NCI-H748 (cell line): ENCODE measurements at regions not wholly inside any gene's neighbourhood (a gene's known extent, or its start where the extent isn't known, plus 50 kb on each side); places are given as distances from the start of the nearest gene placed in this dataset.

Experiments used
- DNase-seq: peaks from one replicate; lab custom pipeline; 2025; ENCODE audit not compliant: unreplicated experiment; lab: John Stamatoyannopoulos, UW

GRCh38 chr2:181240844-181241243 is 216.3 kb upstream of the ITGA4 start:
- DNase-seq = no peak

GRCh38 chr2:181241366-181241765 is 215.8 kb upstream of the ITGA4 start:
- DNase-seq = no peak

DNA sequence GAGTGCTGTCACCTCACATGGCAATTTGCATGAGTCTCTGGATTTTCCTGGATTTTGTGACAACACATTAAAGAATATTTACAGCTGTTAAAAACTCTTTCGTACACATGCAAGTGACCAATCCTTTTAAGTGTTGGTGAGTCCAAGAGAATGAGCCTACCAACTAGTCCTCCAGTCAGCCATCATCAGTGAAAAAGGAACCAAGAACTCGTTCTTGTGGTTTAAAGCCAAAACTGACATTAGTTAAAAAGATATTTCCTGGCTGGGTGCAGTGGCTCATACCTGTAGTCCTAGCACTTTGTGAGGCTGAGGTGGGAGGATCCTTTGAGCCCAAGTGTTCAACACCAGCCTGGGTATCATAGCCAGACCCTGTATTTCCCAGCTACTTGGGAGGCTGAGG is 215.4 kb upstream of the ITGA4 start:
- no peak for DNase-seq

DNA sequence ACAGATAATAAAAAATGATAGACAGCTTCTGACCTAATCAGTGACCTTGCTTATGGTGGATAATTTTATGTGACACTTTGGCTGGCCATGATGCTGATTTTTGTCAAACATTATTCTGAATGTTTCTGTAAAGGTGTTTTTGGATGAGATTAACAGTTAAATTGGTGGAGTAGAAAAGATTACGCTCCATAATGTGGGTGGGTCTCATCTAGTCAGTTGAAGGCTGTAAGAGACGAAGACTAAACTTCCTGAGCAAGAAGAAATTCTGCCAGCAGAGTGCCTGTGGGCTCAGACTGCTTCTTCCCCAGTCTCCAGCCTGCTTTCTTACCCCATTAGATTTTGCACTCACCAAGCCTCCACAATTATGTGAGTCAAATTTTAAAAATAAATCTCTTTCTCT is 214.9 kb upstream of the ITGA4 start:
- DNase-seq = no peak

GRCh38 chr2:181243319-181243718 is 213.9 kb upstream of the ITGA4 start:
- peak; percentile 15 for DNase-seq

- DNase-seq = no peak
Measured at GRCh38 chr2:181250691-181251090, 206.5 kb upstream of the ITGA4 start.

GRCh38 chr2:181252262-181253148 is 204.7 kb upstream of the ITGA4 start:
- DNase-seq = peak; percentile 76

DNA sequence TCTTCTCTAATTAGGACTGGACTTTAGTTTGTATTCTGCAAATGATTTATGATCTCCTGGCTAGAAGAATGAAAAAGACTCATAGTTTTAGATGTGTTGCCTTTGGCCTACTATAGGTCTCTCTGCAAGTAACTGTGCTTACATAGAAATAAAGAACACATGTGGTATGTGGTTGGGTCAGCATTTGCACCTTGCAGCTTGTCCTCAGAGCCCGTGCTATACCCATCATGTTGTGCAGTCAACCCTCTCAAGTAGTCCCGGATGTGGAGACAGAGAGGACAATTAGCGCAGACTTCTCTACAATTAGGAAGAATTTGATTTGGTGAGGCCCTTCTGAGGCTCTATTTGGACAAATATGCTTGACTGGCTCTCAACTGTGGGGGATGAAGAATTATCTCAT is 203.7 kb upstream of the ITGA4 start:
- no peak for DNase-seq

DNA sequence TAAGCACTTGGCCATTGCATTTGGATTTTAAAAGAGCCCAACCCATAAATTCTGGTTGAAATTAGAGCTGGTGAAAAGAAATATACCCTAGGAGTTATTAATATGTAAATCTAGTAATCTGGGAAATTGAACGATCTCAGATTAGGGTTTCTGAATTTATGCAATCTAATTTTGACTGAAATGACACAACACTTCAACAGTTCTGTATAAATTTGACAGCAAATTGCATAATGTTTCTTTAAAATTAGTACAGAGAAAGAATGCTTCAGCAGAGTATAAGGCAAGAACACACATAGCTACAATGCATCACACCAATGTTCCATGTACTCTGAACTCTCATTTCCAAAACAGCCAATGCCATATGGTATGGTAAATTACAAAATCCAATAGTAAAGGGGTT is 201.5 kb upstream of the ITGA4 start:
- DNase-seq = no peak

DNA sequence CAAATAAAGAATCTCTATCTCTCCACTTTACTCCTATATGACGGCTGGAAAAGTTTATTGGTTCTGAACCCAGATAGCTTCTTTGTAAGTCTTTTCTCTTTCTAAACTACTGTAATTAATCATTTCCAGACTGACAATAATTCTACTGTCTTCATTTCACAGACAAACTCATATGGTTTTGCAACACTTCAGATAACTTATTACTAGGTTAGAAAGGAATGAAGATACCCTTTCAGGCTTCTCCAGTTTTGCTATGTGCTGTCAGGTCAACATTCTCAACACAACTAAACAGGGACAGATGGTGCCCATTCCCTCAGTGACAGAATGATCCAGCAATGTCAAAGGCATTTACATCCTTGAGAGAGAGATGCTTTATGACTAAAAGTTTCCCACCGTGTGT is 198.5 kb upstream of the ITGA4 start:
- no peak for DNase-seq

GRCh38 chr2:181262782-181263181 is 194.4 kb upstream of the ITGA4 start:
- no peak for DNase-seq

- peak; percentile 21 for DNase-seq
Measured at GRCh38 chr2:181264001-181264400, 193.2 kb upstream of the ITGA4 start.

GRCh38 chr2:181264441-181264840 is 192.7 kb upstream of the ITGA4 start:
- no peak for DNase-seq

GRCh38 chr2:181266614-181267013 is 190.6 kb upstream of the ITGA4 start:
- no peak for DNase-seq

DNA sequence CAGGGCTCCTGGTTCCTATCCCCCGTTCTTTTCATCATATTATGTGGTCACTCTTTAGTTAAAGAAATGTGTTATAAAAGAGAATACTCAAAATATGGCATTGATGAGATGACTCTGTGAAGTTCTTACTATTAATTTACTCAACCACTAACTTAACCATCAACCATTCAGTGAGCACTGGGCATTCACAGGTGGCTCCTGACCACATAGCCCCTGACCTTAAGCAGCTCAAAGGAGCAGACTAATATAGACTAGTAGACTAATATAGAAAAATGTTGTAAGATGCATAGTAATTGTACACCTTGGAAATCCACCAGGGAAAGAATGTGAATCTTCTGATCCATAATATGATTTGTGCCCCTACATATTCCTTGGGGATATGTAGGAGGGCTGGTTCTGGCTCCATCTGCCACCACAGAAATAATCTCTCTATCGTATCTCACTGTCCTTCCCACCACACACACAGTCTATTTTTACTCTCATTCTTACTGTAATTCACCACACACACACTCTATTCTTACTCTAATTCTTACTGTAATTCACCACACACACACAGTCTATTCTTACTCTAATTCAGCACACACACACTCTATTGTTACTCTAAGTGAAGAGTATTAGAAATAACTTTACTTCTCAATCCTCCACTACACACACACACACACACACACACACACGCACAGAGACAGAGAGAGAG is 188.9 kb upstream of the ITGA4 start:
- DNase-seq = no peak

DNA sequence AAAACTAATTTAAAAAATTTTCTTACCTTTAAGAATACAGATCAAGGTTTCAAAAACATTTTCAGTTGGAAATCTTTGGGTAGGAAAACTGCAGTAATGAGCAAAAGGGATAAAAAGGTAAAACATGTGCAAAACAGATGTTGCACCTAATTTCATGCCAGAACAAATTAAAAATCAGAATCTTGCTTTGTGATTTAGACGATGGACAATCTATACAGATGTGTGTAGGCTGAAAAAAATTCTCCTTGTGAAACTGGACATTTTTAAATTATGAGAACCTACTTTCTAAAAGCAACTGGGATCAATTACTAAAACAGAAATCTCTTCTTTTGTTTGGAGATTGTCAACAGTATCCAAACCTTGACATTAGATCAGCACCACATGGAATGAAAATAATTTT is 183.2 kb upstream of the ITGA4 start:
- DNase-seq = no peak

DNA sequence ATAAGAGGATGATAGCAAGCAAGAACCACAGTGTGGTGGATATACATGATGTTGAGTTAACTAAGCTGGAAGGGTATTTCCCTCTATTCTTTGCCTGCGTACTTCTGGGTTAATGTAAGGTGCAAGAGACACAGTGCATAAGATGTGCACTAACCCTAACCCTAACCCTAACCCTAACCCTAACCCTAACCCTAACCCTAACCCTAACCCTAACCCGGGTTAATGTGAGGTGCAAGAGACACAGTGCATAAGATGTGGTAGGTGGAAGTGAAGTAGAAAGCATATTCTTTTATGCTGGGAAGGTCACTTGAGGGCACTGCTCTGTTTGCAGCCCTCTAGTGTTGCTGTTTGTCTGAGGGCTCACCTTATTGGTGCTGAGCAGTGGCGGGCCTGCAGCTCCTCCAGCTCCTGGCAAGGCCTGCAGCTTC is 181.5 kb upstream of the ITGA4 start:
- no peak for DNase-seq

DNA sequence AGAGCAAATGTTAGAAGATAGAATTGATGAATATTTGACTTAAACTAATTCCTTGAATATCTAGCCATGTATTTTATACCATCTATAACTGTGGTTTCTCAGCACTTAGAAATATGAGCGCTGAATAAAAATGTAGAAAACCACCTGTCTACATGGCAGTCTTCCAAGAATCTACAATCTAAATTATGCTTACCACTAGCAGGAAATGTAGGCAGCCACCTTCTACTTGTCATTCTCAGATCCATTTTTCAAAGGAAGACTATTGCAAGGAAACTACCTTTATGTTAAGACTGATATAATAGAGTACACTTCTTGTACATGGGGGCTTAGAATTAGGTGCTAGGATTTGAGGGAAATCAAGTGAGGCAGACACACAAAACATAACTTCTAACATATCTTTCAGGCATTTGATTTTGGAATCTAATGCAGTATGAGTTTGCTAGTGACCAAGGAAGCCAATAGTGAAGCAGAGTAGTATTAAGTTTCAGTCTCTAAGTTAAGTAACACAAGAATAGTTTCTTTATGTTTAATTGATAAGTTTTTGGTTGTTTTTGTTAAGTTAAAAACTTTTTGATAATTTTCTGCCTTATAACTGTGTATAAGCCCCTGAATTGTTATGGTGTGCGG is 175.9 kb upstream of the ITGA4 start:
- peak; percentile 21 for DNase-seq

DNA sequence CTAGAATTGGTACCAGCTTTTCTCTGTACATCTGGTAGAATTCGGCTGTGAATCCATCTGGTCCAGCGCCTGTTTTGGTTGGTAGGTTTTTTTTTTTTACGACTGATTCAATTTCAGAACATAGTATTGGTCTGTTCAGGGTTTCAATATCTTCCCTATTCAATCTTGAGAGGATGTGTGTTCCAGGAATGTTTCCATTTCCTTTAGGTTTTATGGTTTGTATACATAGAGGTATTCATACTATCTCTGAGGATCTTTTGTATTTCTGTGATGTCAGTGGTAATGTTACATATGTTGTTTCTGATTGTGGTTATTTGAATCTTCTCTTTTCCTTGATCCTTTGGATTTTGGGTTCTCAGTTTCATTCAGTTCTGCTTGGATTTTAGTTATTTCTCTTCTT is 172.1 kb upstream of the ITGA4 start:
- DNase-seq = no peak

DNA sequence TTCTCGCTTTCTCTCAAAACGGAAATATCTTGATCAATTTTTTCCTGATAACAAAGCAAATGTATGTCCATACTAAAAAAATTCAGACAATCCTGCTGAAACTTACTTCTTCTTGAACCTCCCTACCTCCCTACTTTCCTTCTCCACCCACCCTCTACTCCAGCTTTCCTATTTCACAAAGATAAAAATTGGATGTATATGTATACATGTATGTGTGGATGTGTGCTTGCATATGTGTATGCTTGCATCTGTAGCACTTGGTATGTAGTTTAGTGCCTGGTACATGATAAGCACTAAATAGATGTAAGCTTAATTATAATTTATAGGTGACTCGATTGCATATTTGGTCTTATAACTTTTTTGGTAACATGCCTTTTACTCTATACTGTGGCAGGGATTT is 167.5 kb upstream of the ITGA4 start:
- DNase-seq = peak; percentile 27

- DNase-seq = no peak
Measured at GRCh38 chr2:181290182-181290581, 167.0 kb upstream of the ITGA4 start.

- DNase-seq = no peak
Measured at GRCh38 chr2:181294979-181295378, 162.2 kb upstream of the ITGA4 start.
